Left ventricle myocardium inferior (tissue), 1 donor: ENCODE measurements at regions not wholly inside any gene's neighbourhood (a gene's known extent, or its start where the extent isn't known, plus 50 kb on each side); places are given as distances from the start of the nearest gene placed in this dataset.
"Not testable (repeated sequence)": the region's sequence is repeated elsewhere in the genome, so short reads cannot be mapped to it uniquely, and the experiment has no call there.

Experiments used
- DNase-seq: peaks from one replicate; pipeline ENCODE4 v3.0.0-alpha.2; 2020
- H3K27ac ChIP-seq: fragments of 200-600 bp; replicated peaks from 2 replicates; pipeline ENCODE4 v1.8.0; 2021
- H3K27me3 ChIP-seq: fragments of 200-600 bp; 2 replicates; pipeline ENCODE4 v1.8.0; 2021; ENCODE audit warnings: low read depth
- H3K36me3 ChIP-seq: fragments of 200-600 bp; 2 replicates; pipeline ENCODE4 v1.8.0; 2021
- H3K4me1 ChIP-seq: fragments of 200-600 bp; 2 replicates; pipeline ENCODE4 v1.8.0; 2021
- H3K4me3 ChIP-seq: fragments of 200-600 bp; 2 replicates; pipeline ENCODE4 v1.8.0; 2021; ENCODE audit warnings: mild to moderate bottlenecking, moderate library complexity
- H3K9me3 ChIP-seq: fragments of 200-600 bp; replicated peaks from 2 replicates; pipeline ENCODE4 v1.8.0; 2021
- intact Hi-C: fragments of 100-400 bp; cut with micrococcal nuclease; formaldehyde crosslinking; loops from one replicate; pipeline ENCODE4 v1.11.0; 2022
- TF ChIP-seq, protein P1 (sequence below): fragments of 200-600 bp; IDR thresholded peaks from 2 replicates; pipeline ENCODE4 v1.8.0; 2021; ENCODE audit warnings: antibody characterized with exemption, mild to moderate bottlenecking, borderline replicate concordance
- donor health status: DM: no; HTN: yes; CAD: no; lungs with severe emphysema.

DNA sequence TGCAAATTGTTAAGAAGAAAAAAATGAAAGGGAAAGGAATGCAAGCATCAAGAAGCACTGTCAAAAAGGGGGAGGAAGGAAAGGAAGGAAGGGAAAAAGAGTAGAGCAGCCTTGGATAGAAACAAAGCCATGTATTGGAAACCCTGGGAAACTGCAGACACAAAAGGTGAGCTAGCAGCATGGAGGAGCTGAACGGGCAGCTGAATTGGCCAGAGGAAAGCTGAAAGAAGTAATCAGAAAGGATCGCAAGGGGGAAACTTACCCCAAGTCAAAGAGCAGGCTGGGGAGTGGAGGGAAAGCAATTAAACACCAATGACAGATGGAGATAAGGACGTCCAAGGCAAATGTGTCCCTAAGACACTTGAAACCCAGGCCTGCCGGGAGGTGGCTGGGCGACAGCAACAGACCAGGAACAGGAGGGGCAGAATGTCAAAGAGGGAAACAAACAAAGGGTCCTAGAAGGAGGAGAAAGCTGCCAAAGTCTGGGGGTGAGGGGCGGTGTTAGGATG lies 93.8 kb upstream of the SVIL start:
- intact Hi-C loops, result no loop called here
- no peak for DNase-seq
- no peaks in the 10 kb centered on the region for H3K36me3 ChIP-seq
- H3K9me3 ChIP-seq, result no peaks in the 10 kb centered on the region
- TF ChIP-seq, protein P1, sequence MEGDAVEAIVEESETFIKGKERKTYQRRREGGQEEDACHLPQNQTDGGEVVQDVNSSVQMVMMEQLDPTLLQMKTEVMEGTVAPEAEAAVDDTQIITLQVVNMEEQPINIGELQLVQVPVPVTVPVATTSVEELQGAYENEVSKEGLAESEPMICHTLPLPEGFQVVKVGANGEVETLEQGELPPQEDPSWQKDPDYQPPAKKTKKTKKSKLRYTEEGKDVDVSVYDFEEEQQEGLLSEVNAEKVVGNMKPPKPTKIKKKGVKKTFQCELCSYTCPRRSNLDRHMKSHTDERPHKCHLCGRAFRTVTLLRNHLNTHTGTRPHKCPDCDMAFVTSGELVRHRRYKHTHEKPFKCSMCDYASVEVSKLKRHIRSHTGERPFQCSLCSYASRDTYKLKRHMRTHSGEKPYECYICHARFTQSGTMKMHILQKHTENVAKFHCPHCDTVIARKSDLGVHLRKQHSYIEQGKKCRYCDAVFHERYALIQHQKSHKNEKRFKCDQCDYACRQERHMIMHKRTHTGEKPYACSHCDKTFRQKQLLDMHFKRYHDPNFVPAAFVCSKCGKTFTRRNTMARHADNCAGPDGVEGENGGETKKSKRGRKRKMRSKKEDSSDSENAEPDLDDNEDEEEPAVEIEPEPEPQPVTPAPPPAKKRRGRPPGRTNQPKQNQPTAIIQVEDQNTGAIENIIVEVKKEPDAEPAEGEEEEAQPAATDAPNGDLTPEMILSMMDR, result no peak
- H3K4me1 ChIP-seq, result peaks cover 36% of the 10 kb centered on the region
- H3K27me3 ChIP-seq, result no peaks in the 10 kb centered on the region
- H3K27ac ChIP-seq, result no peak overlapping the region
- no peak overlapping the region for H3K4me3 ChIP-seq

DNA sequence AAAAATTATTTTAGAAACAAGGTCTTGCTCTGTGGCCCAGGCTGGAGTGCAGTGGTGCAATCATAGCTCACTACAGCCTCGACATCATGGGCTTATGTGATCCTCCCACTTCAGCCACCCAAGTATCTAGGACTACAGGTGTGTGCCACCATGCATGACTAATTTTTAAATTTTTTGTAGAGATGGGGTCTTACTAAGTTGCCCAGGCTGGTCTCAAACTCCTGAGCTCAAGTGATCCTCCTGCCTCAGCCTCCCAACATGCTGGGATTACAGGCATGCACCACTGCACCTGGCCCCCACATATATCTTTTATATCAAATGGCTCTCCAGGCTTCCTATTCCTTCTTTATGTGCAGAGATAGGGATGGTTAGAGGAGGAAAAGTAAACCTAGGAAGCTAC lies 91.2 kb upstream of the SVIL start:
- Histone ChIP-seq H3K4me1 (peaks cover 49% of the 10 kb centered on the region), H3K4me3 (peak overlapping the region; percentile 12), H3K27ac (peak overlapping the region; percentile 74)
- DNase-seq, H3K9me3 ChIP-seq, intact Hi-C loops, H3K27me3 ChIP-seq, H3K36me3 ChIP-seq: not testable (repeated sequence)

DNA sequence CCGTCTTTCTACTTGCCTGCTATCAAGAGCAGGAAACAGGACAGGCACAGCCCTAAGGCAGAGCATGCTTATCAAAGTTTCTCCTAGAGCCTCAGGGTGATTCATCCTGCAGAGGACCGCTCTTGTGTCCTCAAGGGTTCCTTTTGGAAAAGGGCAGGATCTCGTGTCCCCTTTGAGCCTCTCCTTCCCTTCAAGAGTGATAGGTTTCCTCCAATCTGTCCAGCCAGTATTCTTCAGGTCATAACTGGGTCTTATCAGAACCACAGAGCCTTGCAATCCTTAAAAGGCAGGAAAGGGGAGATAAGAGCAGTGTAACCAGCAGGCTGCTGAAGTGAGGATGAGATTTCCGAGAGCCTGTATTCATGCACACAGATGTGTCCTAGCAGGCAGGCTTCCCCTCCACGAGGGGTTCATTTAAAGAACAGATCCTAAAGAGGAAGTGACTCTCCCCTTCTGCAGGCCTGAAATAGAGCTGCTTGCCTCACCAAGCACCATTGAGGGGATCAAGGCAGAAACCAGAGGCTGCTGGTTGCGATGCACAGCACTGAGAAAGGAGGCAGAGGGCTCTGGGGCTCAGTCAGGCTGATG lies 90.5 kb upstream of the SVIL start:
- DNase-seq, result peak; percentile 30
- Histone ChIP-seq H3K4me3 (peak overlapping the region; percentile 12), H3K9me3 (peaks cover 7% of the 10 kb centered on the region), H3K27me3 (no peaks in the 10 kb centered on the region), H3K4me1 (peaks cover 49% of the 10 kb centered on the region), H3K36me3 (peaks cover 2% of the 10 kb centered on the region), H3K27ac (peak overlapping the region; percentile 74)
- intact Hi-C loops, result no loop called here
- TF ChIP-seq, protein P1, result no peak

DNA sequence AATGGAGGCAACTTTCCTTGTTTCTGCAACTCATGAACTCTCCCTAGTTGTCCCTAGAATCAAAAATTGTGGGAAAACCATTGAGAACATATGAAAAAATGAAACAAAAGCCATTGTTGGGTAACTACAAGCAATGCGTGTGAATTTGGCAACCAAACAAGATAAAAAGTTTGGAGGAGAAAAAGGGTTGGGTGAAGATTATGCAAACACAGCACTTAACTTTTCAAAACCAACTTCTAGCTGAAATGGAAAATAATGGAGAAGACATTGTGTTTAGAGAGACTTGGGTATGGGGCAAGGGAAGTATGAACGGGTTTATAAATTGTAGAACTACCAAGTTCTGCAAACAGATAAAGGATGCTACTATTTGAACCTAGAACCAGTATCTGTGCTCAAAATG lies 89.0 kb upstream of the SVIL start:
- H3K27me3 ChIP-seq, result no peaks in the 10 kb centered on the region
- TF ChIP-seq, protein P1, result no peak
- peaks cover 45% of the 10 kb centered on the region for H3K4me1 ChIP-seq
- H3K36me3 ChIP-seq, result peaks cover 6% of the 10 kb centered on the region
- peak overlapping the region; percentile 43 for H3K27ac ChIP-seq
- peaks cover 18% of the 10 kb centered on the region for H3K9me3 ChIP-seq
- no peak for DNase-seq
- H3K4me3 ChIP-seq, result no peak overlapping the region
- intact Hi-C loops, result no loop called here

DNA sequence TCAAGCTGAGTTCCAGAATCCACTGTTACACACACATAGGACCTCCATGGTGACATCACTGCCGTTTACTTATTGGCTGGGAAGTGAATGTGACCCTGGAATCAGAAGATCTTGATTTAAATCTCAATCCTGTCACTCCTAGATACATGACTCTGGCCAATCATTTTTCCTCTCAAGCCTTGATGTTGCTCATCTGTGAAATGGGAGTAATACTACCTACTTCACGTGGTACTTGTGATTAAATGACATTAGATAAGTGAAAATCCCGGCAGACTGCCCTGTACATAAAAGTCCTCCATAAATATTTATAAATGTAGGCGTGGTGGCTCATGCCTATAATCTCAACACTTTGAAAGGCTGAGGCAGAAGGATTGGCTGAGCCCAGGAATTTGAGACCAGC lies 88.0 kb upstream of the SVIL start:
- TF ChIP-seq, protein P1, result no peak
- Histone ChIP-seq H3K36me3 (peaks cover 6% of the 10 kb centered on the region), H3K4me3 (no peak overlapping the region), H3K27me3 (no peaks in the 10 kb centered on the region), H3K27ac (peak overlapping the region; percentile 3), H3K9me3 (peaks cover 18% of the 10 kb centered on the region), H3K4me1 (peaks cover 39% of the 10 kb centered on the region)
- no peak for DNase-seq
- intact Hi-C loops, result no loop called here

DNA sequence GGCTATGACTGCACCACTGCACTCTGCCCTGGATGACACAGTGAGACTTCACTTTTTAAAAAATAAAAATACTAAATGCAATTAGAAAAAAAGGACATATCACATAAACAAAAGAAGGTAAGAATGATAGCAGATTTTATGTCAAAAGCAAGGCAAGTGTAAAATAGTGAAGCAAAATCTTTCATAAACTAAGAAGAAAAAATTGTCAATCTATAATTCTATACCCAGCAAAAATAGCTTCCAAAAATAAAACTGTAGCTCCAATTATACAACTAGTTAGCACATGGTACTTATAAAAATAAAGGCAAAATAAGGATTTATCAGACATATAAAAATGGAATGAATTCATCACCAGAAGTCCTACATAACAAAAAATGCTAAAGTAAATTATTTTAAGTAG lies 85.4 kb upstream of the SVIL start:
- Histone ChIP-seq H3K9me3 (peaks cover 18% of the 10 kb centered on the region), H3K4me1 (peaks cover 23% of the 10 kb centered on the region), H3K36me3 (peaks cover 6% of the 10 kb centered on the region), H3K27ac (no peak overlapping the region), H3K27me3 (no peaks in the 10 kb centered on the region), H3K4me3 (no peak overlapping the region)
- DNase-seq, result no peak
- TF ChIP-seq, protein P1, result no peak
- intact Hi-C loops, result no loop called here
